Muscle of back (tissue), 3 donors: ENCODE measurements at regions not wholly inside any gene's neighbourhood (a gene's known extent, or its start where the extent isn't known, plus 50 kb on each side); places are given as distances from the start of the nearest gene placed in this dataset.

Experiments used
- DNase-seq, 3 donors: peaks; one replicate each; pipeline versions ENCODE4 v3.0.0 to v3.0.0-alpha.2; 2013

- no peak for DNase-seq
Observed at GRCh38 chr11:122062763-122063162, 53.3 kb downstream of the BLID start.

- DNase-seq: no peak
Observed at GRCh38 chr11:122059565-122059964, 56.5 kb downstream of the BLID start.

- no peak for DNase-seq
Observed at GRCh38 chr11:122050021-122050690, 65.9 kb downstream of the BLID start.

GRCh38 chr11:122048401-122048800 is 67.6 kb downstream of the BLID start:
- DNase-seq: no peak

- DNase-seq: no peak
Observed at GRCh38 chr11:122046846-122047245, 69.2 kb downstream of the BLID start.

- no peak for DNase-seq
Observed at GRCh38 chr11:122046438-122046837, 69.6 kb downstream of the BLID start.

GRCh38 chr11:122045181-122045586 is 70.8 kb downstream of the BLID start:
- peak in 1 of 3 donors; percentile 89 for DNase-seq

- DNase-seq: no peak
Observed at GRCh38 chr11:122044086-122044485, 71.9 kb downstream of the BLID start.

GRCh38 chr11:122042981-122043380 is 73.0 kb downstream of the BLID start:
- no peak for DNase-seq

GRCh38 chr11:122040464-122040863 is 75.6 kb downstream of the BLID start:
- DNase-seq: peak in 1 of 3 donors; percentile 54

- peak in 1 of 3 donors; percentile 92 for DNase-seq
Observed at GRCh38 chr11:122038543-122038942, 77.5 kb downstream of the BLID start.

GRCh38 chr11:122037911-122038310 is 78.1 kb downstream of the BLID start:
- DNase-seq: no peak

- no peak for DNase-seq
Observed at GRCh38 chr11:122036493-122036892, 79.5 kb downstream of the BLID start.

- peak; percentile 50 to 76 (median 68) for DNase-seq
Observed at GRCh38 chr11:122036018-122036417, 80.0 kb downstream of the BLID start.

- DNase-seq: peak in 1 of 3 donors; percentile 2
Observed at GRCh38 chr11:122033631-122034030, 82.4 kb downstream of the BLID start.

GRCh38 chr11:122033193-122033592 is 82.8 kb downstream of the BLID start:
- peak in 1 of 3 donors; percentile 9 for DNase-seq

GRCh38 chr11:122032317-122032716 is 83.7 kb downstream of the BLID start:
- peak in 2 of 3 donors; percentile 55 to 85 for DNase-seq

GRCh38 chr11:122031813-122032212 is 84.2 kb downstream of the BLID start:
- DNase-seq: no peak

- DNase-seq: no peak
Observed at GRCh38 chr11:122030286-122030685, 85.7 kb downstream of the BLID start.

- DNase-seq: no peak
Observed at GRCh38 chr11:122028545-122028944, 87.5 kb downstream of the BLID start.

GRCh38 chr11:122028036-122028435 is 88.0 kb downstream of the BLID start:
- no peak for DNase-seq

GRCh38 chr11:122025757-122026156 is 90.3 kb downstream of the BLID start:
- no peak for DNase-seq

- DNase-seq: no peak
Observed at GRCh38 chr11:122024278-122024677, 91.7 kb downstream of the BLID start.

GRCh38 chr11:122023614-122024250 is 92.3 kb downstream of the BLID start:
- DNase-seq: peak in 1 of 3 donors; percentile 45
